Lower leg skin (tissue), 3 donors: ENCODE measurements at regions not wholly inside any gene's neighbourhood (a gene's known extent, or its start where the extent isn't known, plus 50 kb on each side); places are given as distances from the start of the nearest gene placed in this dataset.

ENCODE experiments used
- POLR2A ChIP-seq, 2 donors: fragments of 450-650 bp; IDR thresholded peaks; one replicate each; pipeline ENCODE4 v1.6.1; 2016 to 2017; ENCODE audit warnings: antibody characterized with exemption in 2 of 2, mild to moderate bottlenecking in 1 of 2, moderate library complexity in 1 of 2
- TF ChIP-seq, protein P1 (sequence below), 3 donors: fragments of 450-650 bp; IDR thresholded peaks; one replicate each; pipeline ENCODE4 v1.5.1; 2016; ENCODE audit warnings: antibody characterized with exemption in 3 of 3, mild to moderate bottlenecking in 3 of 3, moderate library complexity in 2 of 3

DNA sequence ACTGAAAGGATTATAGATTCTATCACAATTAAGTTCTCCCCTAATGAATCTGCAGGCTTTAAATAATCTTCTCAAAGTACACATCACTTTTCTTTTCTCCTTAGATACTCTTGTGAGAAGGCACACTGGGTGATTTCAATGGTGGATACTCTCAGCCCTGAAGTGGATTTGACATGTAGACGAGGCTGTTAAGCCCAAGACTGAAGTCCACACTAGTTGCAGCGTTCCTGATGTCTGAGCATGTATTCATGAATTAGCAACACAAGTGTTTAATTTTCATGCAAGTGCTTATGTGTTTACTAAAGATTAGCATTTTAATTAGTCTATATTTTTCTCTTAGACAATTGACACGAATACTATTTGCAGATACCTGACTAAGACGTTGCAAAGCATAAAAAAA, 218.9 kb downstream of the TMEM161B start:
- TF ChIP-seq, protein P1, sequence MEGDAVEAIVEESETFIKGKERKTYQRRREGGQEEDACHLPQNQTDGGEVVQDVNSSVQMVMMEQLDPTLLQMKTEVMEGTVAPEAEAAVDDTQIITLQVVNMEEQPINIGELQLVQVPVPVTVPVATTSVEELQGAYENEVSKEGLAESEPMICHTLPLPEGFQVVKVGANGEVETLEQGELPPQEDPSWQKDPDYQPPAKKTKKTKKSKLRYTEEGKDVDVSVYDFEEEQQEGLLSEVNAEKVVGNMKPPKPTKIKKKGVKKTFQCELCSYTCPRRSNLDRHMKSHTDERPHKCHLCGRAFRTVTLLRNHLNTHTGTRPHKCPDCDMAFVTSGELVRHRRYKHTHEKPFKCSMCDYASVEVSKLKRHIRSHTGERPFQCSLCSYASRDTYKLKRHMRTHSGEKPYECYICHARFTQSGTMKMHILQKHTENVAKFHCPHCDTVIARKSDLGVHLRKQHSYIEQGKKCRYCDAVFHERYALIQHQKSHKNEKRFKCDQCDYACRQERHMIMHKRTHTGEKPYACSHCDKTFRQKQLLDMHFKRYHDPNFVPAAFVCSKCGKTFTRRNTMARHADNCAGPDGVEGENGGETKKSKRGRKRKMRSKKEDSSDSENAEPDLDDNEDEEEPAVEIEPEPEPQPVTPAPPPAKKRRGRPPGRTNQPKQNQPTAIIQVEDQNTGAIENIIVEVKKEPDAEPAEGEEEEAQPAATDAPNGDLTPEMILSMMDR (IDR thresholded peaks at IDR 0.05), result no peak
- TF ChIP-seq POLR2A (IDR thresholded peaks at IDR 0.05), result no peak
